IPS-NIHi11 (cell line): ENCODE measurements at regions not wholly inside any gene's neighbourhood (a gene's known extent, or its start where the extent isn't known, plus 50 kb on each side); places are given as distances from the start of the nearest gene placed in this dataset.
A peak's percentile ranks its signal among the peaks of the same experiment; 100 is the strongest.

Experiments
- DNase-seq: peaks from one replicate; pipeline ENCODE4 v3.0.0; 2012; ENCODE audit warnings: mixed read lengths, low spot score

DNA sequence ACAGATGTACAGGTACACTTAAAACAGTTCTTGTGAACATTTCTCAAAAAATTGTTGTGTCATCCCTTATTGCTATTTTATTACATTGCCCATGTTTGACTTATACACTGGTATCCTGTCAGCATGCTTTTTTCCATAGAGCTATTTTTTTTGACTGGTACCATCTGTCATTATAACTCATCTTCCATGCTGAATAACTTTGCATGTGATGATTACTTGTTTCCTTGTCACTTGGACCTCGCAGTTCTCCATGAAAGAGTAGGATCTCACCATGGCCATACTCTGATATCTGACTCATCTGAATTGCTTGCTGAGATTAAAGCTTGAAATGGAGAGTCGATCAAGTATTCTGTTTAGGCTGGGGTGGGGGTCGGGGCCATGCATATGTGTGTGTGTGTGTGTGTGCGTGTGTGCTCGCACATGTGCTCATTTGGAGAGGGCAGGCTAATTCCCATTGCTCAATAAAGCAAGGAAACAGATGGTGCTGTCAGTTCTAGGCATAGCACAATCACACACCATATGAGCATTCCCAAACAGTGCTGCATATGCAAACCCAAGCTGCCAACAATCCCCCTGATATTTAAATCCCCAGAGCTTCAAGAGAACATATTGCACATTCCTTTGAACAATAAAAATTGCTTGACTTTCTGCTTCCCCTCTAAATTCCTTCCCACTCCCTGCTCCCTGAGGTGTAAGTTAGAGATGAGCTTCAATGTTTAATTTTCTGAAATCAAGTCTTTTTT, 62.9 kb downstream of the NHLRC3 start:
- no peak for DNase-seq

- no peak for DNase-seq
Observed at GRCh38 chr13:39102981-39103490, 64.8 kb downstream of the NHLRC3 start.

- no peak for DNase-seq
Observed at GRCh38 chr13:39105110-39105509, 66.9 kb downstream of the NHLRC3 start.

- no peak for DNase-seq
Observed at GRCh38 chr13:39106216-39107005, 68.2 kb downstream of the NHLRC3 start.

GRCh38 chr13:39107561-39107960, 69.3 kb downstream of the NHLRC3 start:
- no peak for DNase-seq

GRCh38 chr13:39108783-39109182, 70.5 kb downstream of the NHLRC3 start:
- no peak for DNase-seq

- no peak for DNase-seq
Observed at GRCh38 chr13:39110518-39111097, 72.4 kb downstream of the NHLRC3 start.

DNA sequence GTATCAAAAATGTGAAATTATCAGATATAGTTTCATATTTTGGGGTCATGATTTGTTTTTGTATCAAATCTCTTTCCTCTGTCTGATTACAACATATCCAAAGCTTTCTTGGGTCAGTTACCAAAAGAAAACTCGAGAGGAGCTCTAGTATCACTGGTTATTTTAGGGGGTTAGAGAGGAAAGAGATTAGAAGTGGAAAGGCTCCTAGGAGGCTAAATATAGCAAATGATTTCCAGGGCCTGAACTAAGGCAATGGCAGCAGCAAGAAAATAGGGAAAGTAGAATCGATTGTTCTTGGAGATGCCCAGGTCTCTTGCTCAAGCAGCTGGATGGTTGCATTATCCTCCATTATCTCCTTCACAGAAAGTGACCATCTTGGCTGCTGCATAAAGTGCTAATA, 72.9 kb downstream of the NHLRC3 start:
- no peak for DNase-seq

DNA sequence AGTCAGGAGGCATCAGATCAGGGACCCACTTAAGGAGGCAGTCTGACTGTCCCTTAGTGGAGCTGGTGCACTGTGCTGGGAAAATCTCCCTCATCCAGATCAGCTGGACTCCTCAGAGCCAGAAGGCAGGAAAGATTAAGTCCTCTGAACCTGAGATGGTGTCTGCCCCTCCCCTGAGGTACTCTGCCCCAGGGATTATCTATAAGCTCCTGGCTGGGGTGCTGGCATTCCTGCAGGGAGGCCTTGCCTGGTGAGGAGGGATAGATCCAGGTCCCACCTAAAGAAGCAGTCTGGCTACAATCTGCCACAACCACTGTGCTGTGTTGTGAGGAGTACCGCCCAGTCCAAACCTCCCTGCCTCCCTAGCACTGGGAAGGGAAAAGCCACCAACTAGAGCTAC, 81.2 kb downstream of the NHLRC3 start:
- DNase-seq = no peak

GRCh38 chr13:39123578-39123977, 85.3 kb downstream of the NHLRC3 start:
- no peak for DNase-seq

DNA sequence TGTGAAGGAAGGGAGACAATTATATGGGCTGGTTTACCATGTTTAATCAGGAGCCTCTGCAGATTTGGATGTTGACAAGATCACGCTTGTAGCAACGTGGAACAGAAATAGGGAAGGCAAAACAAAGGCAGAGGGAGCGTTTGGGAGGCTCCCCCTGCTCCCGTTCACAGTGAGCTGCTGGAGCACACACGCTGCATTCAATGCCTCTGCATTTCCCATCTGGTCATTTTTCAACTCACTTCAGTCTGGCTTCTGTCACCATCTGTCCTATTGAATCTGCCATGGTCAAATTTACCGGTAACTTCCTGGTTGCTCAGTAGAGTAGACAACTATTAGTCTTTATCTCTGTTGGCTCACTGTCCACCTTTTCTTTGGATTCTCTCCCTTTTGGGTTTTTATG, 91.0 kb downstream of the NHLRC3 start:
- DNase-seq = no peak

DNA sequence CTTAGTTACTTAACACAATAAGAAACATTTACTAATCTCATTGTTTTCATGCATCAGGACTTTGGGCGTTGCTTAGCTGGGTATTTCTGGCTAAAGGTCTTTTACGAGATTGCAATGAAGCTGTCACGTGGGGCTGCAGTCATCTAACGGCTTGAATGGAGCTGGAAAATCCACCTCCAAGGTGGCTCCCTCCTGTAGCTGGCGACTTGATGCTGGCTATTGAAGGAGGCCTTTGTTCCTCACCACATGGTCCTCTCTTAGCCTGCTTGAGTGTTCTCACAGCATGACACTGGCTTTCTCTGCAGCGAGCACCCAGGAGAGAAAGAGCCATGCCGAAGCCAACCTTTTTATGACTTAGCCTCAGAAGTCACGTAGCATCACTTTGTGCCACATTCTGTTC, 92.0 kb downstream of the NHLRC3 start:
- DNase-seq = peak; percentile 11

DNA sequence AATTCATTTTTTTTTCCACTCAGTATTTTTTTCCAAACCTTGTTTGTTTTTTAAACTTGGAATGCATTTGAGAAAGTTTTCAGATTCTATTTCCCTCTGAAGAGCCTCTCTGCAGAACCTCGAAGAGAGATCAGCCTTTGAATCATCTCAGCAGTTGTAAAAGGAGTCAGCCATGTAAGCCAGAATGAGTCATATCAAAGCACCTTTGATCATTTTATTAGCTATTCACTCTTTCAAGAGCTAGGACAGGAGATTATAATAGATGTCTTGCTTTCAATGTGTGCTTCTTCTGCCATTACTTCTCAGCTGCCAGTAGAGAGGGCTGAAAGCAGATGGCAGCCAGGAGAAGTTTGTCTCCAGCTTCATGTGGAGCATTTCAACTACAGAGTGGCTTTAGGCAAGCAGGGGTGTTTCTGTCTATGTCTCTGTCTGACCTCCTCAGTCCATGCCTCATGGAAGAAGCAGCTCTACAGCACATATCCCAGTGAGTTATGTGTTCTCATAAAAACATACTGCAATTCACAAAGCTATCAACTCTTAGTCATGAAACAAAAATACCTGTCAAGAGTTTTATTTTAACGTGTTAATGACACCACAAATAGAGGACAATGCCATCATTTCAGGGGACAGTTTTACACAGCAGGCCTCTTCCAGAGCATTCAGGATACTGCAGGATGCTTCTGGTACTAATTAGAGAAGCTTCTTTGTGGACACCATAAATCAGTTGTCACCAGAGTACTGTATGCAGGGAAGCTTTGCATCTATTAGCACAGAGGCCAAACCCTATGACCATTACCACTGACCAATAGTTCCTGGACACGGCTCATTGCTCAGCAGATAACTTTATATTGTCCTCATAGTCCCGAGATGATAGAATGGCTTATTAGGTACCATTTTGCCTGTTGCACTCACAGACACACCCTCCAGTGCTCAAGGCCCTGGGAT, 94.3 kb downstream of the NHLRC3 start:
- no peak for DNase-seq

DNA sequence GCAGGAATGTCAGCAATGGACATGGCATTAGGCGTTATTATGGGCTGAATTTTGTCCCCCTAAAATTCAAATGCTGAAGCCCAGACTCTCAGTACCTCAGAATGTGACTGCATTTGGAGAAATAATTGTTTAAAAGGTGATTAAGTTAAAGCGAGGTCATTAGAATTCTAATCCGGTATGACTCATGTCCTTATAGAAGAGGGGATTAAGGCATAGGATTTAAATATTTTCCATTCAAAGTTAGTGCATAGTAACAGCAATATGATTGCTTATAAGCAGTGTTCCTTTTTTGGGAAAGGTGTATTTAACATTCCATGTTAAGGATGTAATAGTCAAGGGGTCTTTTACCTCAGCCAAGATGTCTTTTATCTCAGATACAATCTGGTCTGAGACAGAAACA, 95.5 kb downstream of the NHLRC3 start:
- DNase-seq = no peak

GRCh38 chr13:39134574-39134973, 96.3 kb downstream of the NHLRC3 start:
- no peak for DNase-seq

DNA sequence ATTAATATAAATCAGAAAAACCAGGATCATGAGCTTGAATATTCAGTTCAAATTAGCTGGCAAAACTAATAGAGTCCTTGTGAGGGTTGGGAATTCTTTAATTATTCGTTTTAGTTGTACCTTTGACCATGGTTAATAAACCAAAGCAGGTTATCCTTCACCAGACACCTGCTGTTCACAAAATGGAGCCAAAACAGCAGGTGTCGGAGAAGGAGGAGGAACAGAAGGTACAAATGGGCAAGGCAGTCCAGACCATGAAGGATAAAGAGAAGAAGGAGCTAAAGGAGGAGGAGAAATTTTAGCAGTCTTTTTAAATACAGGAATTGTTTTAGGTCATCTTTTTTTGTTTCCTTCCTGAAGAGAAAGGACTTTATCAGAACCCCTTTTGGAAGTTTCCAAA, 106.1 kb downstream of the NHLRC3 start:
- no peak for DNase-seq

- peak; percentile 68 for DNase-seq
Observed at GRCh38 chr13:39144941-39145533, 106.8 kb downstream of the NHLRC3 start.

DNA sequence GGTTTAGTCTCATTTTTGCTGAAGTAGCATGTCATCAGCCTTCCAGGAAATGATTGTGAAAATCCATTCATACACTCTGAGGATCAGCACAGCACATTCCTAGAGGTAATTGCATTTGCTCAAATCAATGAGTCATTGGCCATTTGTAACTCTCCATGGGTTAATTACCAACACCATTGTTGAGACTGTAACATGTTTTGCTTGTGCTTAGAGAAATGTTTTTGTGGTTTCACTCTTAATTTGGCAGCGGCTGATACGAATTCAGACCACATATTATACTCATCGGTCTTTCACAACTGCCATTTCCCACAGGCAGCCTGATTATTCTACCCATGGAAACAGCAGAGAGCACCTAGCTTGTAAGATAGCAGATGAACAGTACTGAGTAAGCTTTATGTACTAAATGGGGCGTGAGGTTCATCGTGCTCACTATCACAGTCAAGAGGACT, 110.3 kb downstream of the NHLRC3 start:
- DNase-seq = no peak

GRCh38 chr13:39149896-39150295, 111.6 kb downstream of the NHLRC3 start:
- no peak for DNase-seq

DNA sequence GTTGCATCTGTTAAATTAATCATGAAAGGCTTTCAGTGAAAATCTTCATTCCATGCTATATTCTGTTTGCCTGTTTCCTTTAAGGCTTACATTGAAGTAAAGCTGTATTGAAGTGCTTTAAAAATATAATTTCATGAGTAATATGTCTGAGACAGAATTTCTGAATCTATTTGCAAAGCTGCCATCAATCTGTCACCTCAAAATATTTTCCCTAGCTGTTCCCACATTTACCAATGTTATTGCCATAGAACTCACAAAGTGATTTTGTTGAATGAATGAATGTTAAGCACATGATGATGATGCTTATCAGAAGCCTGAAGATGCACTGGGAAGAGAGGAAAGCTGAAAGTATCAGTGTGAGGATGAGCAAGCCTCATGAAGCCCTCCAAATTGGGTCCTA, 115.8 kb downstream of the NHLRC3 start:
- no peak for DNase-seq

DNA sequence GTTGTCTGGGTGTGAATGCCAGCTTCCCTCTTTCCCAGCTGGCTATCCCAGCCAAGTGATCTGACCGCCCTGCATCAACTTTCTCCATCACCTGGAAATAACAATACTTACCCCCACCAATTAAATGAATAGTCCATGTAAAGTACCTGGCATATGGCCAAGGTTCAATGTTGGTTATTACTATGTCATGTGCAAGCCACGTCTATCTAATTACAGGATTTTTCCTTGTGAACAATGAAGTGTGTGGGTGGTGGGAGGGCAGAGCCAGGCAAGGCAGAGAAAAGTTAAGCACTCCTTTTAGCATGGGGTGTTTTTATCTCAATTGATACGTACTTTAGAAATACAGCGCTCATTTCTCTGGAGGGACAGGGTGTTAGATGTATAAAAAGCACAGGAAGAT, 121.1 kb downstream of the NHLRC3 start:
- no peak for DNase-seq
